Hematopoietic multipotent progenitor cell treated with erythropoietin and hydrocortisone succinate and interleukin-3 and kit ligand, for 4 days (in vitro differentiated cells): ENCODE measurements at regions not wholly inside any gene's neighbourhood (a gene's known extent, or its start where the extent isn't known, plus 50 kb on each side); places are given as distances from the start of the nearest gene placed in this dataset.

Experiments used
- DNase-seq: peaks from one replicate; pipeline ENCODE4 v3.0.0-alpha.2; 2015

GRCh38 chr2:12267042-12267441, 449.7 kb upstream of the TRIB2 start:
- DNase-seq, result no peak

- DNase-seq, result no peak
Observed at GRCh38 chr2:12269041-12269972, 447.4 kb upstream of the TRIB2 start.

- no peak for DNase-seq
Observed at GRCh38 chr2:12270876-12271588, 445.7 kb upstream of the TRIB2 start.

- no peak for DNase-seq
Observed at GRCh38 chr2:12271589-12271984, 445.1 kb upstream of the TRIB2 start.

GRCh38 chr2:12273111-12273510, 443.6 kb upstream of the TRIB2 start:
- no peak for DNase-seq

- no peak for DNase-seq
Observed at GRCh38 chr2:12274591-12274990, 442.1 kb upstream of the TRIB2 start.

GRCh38 chr2:12277241-12278034, 439.3 kb upstream of the TRIB2 start:
- DNase-seq, result peak; percentile 96

- DNase-seq, result peak; percentile 88
Observed at GRCh38 chr2:12278217-12278750, 438.5 kb upstream of the TRIB2 start.

GRCh38 chr2:12282780-12283695, 433.7 kb upstream of the TRIB2 start:
- no peak for DNase-seq

- no peak for DNase-seq
Observed at GRCh38 chr2:12284037-12284436, 432.7 kb upstream of the TRIB2 start.

GRCh38 chr2:12284487-12284886, 432.2 kb upstream of the TRIB2 start:
- DNase-seq, result no peak

- DNase-seq, result no peak
Observed at GRCh38 chr2:12286347-12286746, 430.4 kb upstream of the TRIB2 start.

GRCh38 chr2:12287220-12287751, 429.4 kb upstream of the TRIB2 start:
- no peak for DNase-seq

- peak; percentile 49 for DNase-seq
Observed at GRCh38 chr2:12288048-12288447, 428.7 kb upstream of the TRIB2 start.

- DNase-seq, result no peak
Observed at GRCh38 chr2:12289120-12289802, 427.5 kb upstream of the TRIB2 start.

GRCh38 chr2:12291303-12291702, 425.4 kb upstream of the TRIB2 start:
- DNase-seq, result no peak

- peak; percentile 20 for DNase-seq
Observed at GRCh38 chr2:12293874-12294273, 422.9 kb upstream of the TRIB2 start.

- no peak for DNase-seq
Observed at GRCh38 chr2:12295856-12296519, 420.7 kb upstream of the TRIB2 start.

GRCh38 chr2:12296915-12297314, 419.8 kb upstream of the TRIB2 start:
- DNase-seq, result no peak

- no peak for DNase-seq
Observed at GRCh38 chr2:12298352-12298751, 418.4 kb upstream of the TRIB2 start.
